Lung (tissue), 11 donors: ENCODE measurements at regions not wholly inside any gene's neighbourhood (a gene's known extent, or its start where the extent isn't known, plus 50 kb on each side); places are given as distances from the start of the nearest gene placed in this dataset.

Source experiments
- ATAC-seq: fragments of 200-7000 bp; cut with Tn5 transposase; one replicate; pipeline ENCODE4 v1.9.1; 2020; ENCODE audit warnings: moderate number of reproducible peaks; ENCODE audit not compliant: insufficient read depth, low FRiP score
- DNase-seq, 3 donors: peaks; one replicate each; pipeline ENCODE4 v3.0.0-alpha.2; 2013 to 2017
- H3K27ac ChIP-seq, 2 donors: one replicate each; pipeline ENCODE4 v1.5.1; 2013; ENCODE audit warnings: mild to moderate bottlenecking in 2 of 2, moderate library complexity in 2 of 2, control low read depth in 1 of 2, inconsistent platforms in 1 of 2, low read depth in 1 of 2, low read length in 1 of 2
- H3K27me3 ChIP-seq, 3 donors: one replicate each; pipeline ENCODE4 v1.5.1; 2013; ENCODE audit warnings: low read length in 2 of 3; ENCODE audit not compliant: control insufficient read depth in 3 of 3, insufficient read depth in 3 of 3
- H3K36me3 ChIP-seq, 4 donors: one replicate each; pipeline ENCODE4 v1.5.1; 2013; ENCODE audit warnings: low read length in 4 of 4, mild to moderate bottlenecking in 1 of 4, moderate library complexity in 1 of 4; ENCODE audit not compliant: control insufficient read depth in 4 of 4, insufficient read depth in 4 of 4
- H3K4me1 ChIP-seq, 5 donors: one replicate each; pipeline ENCODE4 v1.5.1; 2013; ENCODE audit warnings: low read length in 5 of 5, mild to moderate bottlenecking in 2 of 5, moderate library complexity in 1 of 5; ENCODE audit not compliant: control insufficient read depth in 5 of 5, insufficient read depth in 5 of 5
- H3K4me3 ChIP-seq: one replicate; pipeline ENCODE4 v1.5.1; 2013; ENCODE audit warnings: mild to moderate bottlenecking, control low read depth, moderate library complexity
- H3K9ac ChIP-seq, 2 donors: one replicate each; pipeline ENCODE4 v1.5.1; 2013; ENCODE audit warnings: low read length in 2 of 2, control low read depth in 1 of 2; ENCODE audit not compliant: insufficient read depth in 1 of 2
- H3K9me3 ChIP-seq, 4 donors: one replicate each; pipeline ENCODE4 v1.5.1; 2013; ENCODE audit warnings: low read length in 3 of 4, mild to moderate bottlenecking in 1 of 4, moderate library complexity in 1 of 4; ENCODE audit not compliant: control insufficient read depth in 4 of 4, insufficient read depth in 3 of 4
- CTCF ChIP-seq: IDR thresholded peaks from 2 replicates; pipeline ENCODE4 v1.5.1; 2012; ENCODE audit warnings: mild to moderate bottlenecking; ENCODE audit errors: control extremely low read depth, extremely low read depth
- WGBS, 2 donors: extraction: QIAGEN DNeasy Blood & Tissue Kit; methylation state at CpG; one replicate each; pipeline ENCODE4 v1.1.7; 2013; 5-methylcytosine and 5-hydroxymethylcytosine counted together
- donor health status: control.
- donor health status: control.
- donor health status: Bipolar disorder and iron deficiency.
- donor health status: healthy.
- donor health status: DM: yes; HTN: yes; CAD: no.

- H3K4me3 ChIP-seq: no peak overlapping the region
- no peak overlapping the region for H3K27ac ChIP-seq
- no peak for TF ChIP-seq CTCF
- H3K36me3 ChIP-seq: no peaks in the 10 kb centered on the region
- ATAC-seq (no peak), DNase-seq (no peak)
- no peak overlapping the region for H3K9ac ChIP-seq
- H3K27me3 ChIP-seq: no peaks in the 10 kb centered on the region
- H3K9me3 ChIP-seq: peaks cover 0 to 2% (median 0%) of the 10 kb centered on the region in 4 donors
- peaks cover 0 to 5% (median 0%) of the 10 kb centered on the region in 5 donors for H3K4me1 ChIP-seq
Observed at GRCh38 chr4:25549413-25549812, 106.2 kb upstream of the SLC34A2 start.

DNA sequence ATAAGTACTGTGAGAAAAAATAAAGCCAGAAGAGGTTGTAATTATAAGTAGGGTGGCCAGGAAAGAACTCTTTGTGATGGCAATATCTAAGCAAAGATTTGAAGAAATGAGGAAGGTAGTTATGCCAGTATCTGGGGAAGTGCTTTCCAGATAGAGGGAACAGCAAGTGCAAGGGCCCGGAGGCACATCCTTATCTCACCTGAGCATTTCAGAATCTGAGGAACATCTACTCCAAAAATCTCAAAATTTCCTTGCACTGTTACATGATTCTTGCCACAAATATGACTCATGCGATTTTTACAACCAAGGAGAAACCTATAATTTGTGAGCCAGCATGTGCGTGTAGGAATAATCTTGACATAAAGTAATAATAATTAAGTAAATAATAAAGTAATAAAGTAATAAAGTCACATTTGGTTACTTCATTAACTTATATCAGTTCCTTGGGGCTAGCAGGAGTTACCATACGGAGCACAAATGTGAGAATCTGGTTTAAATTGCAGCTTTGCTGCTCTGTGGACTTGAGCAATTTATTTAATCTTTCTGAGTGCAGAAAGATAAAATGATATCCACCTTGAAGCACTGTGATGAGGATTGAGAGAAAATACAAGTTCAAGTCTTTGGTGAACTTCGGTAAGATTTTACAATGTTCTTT is 105.1 kb upstream of the SLC34A2 start:
- ATAC-seq (no peak), DNase-seq (no peak)
- H3K27ac ChIP-seq: no peak overlapping the region
- H3K27me3 ChIP-seq: no peaks in the 10 kb centered on the region
- 87 to 91% methylated on average over 5 of the region's 5 CpGs for WGBS, 2 donors
- H3K4me3 ChIP-seq: no peak overlapping the region
- peaks cover 0 to 2% (median 0%) of the 10 kb centered on the region in 4 donors for H3K9me3 ChIP-seq
- no peak overlapping the region for H3K9ac ChIP-seq
- H3K4me1 ChIP-seq: peaks cover 0 to 1% (median 0%) of the 10 kb centered on the region in 5 donors
- no peaks in the 10 kb centered on the region for H3K36me3 ChIP-seq
- no peak for TF ChIP-seq CTCF

- H3K9ac ChIP-seq: no peak overlapping the region
- TF ChIP-seq CTCF: no peak
- H3K4me1 ChIP-seq: peaks cover 0 to under 1% (median 0%) of the 10 kb centered on the region in 5 donors
- DNase-seq (no peak), ATAC-seq (no peak)
- H3K36me3 ChIP-seq: no peaks in the 10 kb centered on the region
- no peaks in the 10 kb centered on the region for H3K27me3 ChIP-seq
- no peak overlapping the region for H3K4me3 ChIP-seq
- 58 to 79% methylated on average over 4 of the region's 4 CpGs for WGBS, 2 donors
- peak overlapping the region in 1 of 2 donors; percentile 73 for H3K27ac ChIP-seq
- peaks cover 0 to 2% (median 0%) of the 10 kb centered on the region in 4 donors for H3K9me3 ChIP-seq
Observed at GRCh38 chr4:25551605-25552004, 104.0 kb upstream of the SLC34A2 start.
